AG04450 (cell line): ENCODE measurements at regions not wholly inside any gene's neighbourhood (a gene's known extent, or its start where the extent isn't known, plus 50 kb on each side); places are given as distances from the start of the nearest gene placed in this dataset.
"Not testable (repeated sequence)": the region's sequence is repeated elsewhere in the genome, so short reads cannot be mapped to it uniquely, and the experiment has no call there.

Experiments used
- CTCF ChIA-PET: fragments of 300-600, 350-600 bp; formaldehyde crosslinking; extraction: SDS; loops from one replicate; lab custom pipeline; 2022; ENCODE audit warnings: antibody characterized with exemption, inconsistent platforms; lab: Charles Lee
- POLR2A ChIA-PET: fragments of 350-600 bp; formaldehyde crosslinking; extraction: SDS; loops from one replicate; lab custom pipeline; 2021; ENCODE audit warnings: antibody characterized with exemption, inconsistent platforms; lab: Yijun Ruan, JAX
- DNase-seq: peaks from one replicate; pipeline ENCODE4 v3.0.0-alpha.2; 2011; ENCODE audit warnings: low read depth, low spot score
- H3K27ac ChIP-seq: one replicate; pipeline ENCODE4 v1.5.1; 2012; ENCODE audit warnings: low read depth, low read length, control low read depth
- H3K27me3 ChIP-seq: one replicate; pipeline ENCODE4 v1.6.0; 2012; ENCODE audit warnings: low read length; ENCODE audit not compliant: control insufficient read depth, insufficient read depth
- H3K4me3 ChIP-seq: 2 replicates; pipeline ENCODE4 v1.5.1; 2011; ENCODE audit warnings: mild to moderate bottlenecking, low read depth, low read length, control low read depth
- H3K9me3 ChIP-seq: 2 replicates; pipeline ENCODE4 v1.5.1; 2012; ENCODE audit warnings: low read length; ENCODE audit not compliant: control insufficient read depth, insufficient read depth
- TF ChIP-seq, protein P1 (sequence below): IDR thresholded peaks from 2 replicates; pipeline ENCODE4 v1.5.1; 2011; ENCODE audit warnings: low read depth, low read length, control low read depth, inconsistent platforms

DNA sequence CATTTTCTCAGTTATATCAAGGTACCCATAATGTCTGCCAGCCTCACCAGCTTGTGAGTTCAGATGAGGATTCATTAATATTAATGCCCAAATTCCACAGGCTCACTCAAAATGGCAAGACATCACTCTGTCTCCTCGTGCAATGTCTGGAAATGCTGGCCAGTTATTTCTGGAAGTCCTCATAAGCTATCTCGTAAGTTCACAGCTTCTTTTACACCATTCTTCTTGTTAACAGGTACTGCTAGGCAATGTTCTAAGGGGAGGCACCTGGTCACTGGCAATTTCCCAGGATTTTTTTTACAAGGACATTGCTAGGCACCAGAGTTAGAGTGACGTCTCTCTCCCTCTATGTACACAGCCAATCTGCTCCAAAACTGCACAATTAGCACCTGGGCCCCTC, 80.2 kb upstream of the SEMA3C start:
- ChIA-PET CTCF (no interaction called here), POLR2A (interaction anchor here (0.6 kb wide), 1 partner anchor 39 kb away, joined by 8 read pairs; no protein-coding TSS in a partner anchor)
- Histone ChIP-seq H3K27me3 (no peaks in the 10 kb centered on the region), H3K4me3 (no peak overlapping the region), H3K27ac (no peak overlapping the region), H3K9me3 (no peaks in the 10 kb centered on the region)
- DNase-seq, result no peak
- TF ChIP-seq, protein P1, sequence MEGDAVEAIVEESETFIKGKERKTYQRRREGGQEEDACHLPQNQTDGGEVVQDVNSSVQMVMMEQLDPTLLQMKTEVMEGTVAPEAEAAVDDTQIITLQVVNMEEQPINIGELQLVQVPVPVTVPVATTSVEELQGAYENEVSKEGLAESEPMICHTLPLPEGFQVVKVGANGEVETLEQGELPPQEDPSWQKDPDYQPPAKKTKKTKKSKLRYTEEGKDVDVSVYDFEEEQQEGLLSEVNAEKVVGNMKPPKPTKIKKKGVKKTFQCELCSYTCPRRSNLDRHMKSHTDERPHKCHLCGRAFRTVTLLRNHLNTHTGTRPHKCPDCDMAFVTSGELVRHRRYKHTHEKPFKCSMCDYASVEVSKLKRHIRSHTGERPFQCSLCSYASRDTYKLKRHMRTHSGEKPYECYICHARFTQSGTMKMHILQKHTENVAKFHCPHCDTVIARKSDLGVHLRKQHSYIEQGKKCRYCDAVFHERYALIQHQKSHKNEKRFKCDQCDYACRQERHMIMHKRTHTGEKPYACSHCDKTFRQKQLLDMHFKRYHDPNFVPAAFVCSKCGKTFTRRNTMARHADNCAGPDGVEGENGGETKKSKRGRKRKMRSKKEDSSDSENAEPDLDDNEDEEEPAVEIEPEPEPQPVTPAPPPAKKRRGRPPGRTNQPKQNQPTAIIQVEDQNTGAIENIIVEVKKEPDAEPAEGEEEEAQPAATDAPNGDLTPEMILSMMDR, result no peak

DNA sequence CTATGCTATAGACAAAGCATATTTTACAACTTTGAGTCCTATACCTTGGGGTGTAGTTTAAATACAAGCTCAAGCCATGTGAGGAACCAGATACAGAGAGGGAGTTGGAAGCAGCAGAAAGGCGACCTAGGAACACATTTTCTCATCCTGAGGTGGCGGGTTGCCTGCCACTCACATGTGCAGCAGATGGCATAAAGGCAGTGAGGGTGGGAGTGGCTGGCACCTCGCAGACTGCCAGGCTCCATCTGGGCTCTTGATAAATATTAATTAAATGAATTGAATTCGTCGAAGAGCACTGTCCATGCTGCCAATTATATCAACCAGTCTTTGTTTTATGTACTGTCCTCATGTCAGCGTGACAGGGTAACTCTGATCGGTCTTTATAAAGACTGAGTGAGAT, 79.0 kb upstream of the SEMA3C start:
- no peaks in the 10 kb centered on the region for H3K27me3 ChIP-seq
- TF ChIP-seq, protein P1, result no peak
- ChIA-PET POLR2A (no interaction called here), CTCF (no interaction called here)
- H3K9me3 ChIP-seq, result no peaks in the 10 kb centered on the region
- no peak for DNase-seq
- H3K27ac ChIP-seq, result no peak overlapping the region
- no peak overlapping the region for H3K4me3 ChIP-seq

DNA sequence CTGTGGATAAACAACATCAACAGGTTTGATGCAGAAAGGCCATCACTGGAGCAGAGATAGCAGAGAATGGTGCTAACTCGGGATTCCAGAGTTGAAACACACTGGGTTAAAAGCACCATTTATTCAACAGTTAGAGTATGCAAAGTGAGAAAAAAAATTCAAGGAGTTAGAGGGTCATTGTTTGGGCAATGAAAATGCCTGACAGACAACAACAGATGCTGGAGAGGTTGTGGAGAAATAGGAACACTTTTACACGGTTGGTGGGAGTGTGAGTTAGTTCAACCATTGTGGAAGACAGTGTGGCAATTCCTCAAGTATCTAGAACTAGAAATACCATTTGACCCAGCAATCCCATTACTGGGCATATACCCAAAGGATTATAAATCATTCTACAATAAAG, 77.4 kb upstream of the SEMA3C start:
- DNase-seq, H3K4me3 ChIP-seq, H3K27me3 ChIP-seq, POLR2A ChIA-PET, H3K27ac ChIP-seq, H3K9me3 ChIP-seq, CTCF ChIA-PET: not testable (repeated sequence)

DNA sequence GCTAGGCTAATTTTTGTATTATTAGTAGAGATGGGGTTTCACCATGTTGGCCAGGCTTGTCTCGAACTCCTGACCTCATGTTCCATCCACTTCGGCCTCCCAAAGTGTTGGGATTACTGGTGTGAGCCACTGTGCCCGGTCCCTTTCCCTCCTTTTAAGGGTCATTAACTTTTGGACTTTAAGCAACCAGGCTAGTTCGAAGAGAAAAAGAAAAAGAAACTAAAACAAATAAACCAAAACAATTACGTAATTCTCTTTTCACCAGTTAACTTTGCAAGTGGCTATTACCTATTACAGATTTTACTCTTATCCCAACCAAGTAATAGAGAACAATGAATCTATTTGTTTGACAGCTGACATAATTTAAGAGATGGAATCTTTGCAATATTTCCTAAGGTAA, 72.8 kb upstream of the SEMA3C start:
- DNase-seq, result no peak
- CTCF ChIA-PET, result no interaction called here
- no peaks in the 10 kb centered on the region for H3K9me3 ChIP-seq
- TF ChIP-seq, protein P1, result no peak
- POLR2A ChIA-PET, result no interaction called here
- H3K27ac ChIP-seq, result no peak overlapping the region
- H3K4me3 ChIP-seq, result no peak overlapping the region
- H3K27me3 ChIP-seq, result no peaks in the 10 kb centered on the region

DNA sequence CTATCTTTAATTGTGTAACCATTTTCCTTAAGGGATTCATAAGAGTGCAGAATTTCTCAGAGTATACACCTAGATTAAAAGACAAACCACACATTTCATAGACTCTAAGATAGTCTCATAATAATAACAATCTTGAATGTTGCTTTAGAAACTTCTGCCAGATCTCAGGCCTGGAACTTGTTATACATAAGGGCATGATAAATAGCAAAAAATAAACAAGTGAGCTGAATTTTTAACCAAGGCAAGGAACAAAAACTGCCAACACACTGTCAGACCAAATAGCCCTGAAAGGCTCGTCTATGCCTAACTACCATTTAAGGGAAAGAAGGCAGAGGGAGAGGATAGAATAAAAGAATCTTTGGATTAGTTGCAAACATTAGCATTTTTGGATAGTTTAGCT, 65.8 kb upstream of the SEMA3C start:
- Histone ChIP-seq H3K27me3 (no peaks in the 10 kb centered on the region), H3K4me3 (no peak overlapping the region), H3K27ac (no peak overlapping the region), H3K9me3 (no peaks in the 10 kb centered on the region)
- CTCF ChIA-PET, result interaction anchor here (0.5 kb wide), 1 partner anchor 850 kb away, joined by 3 read pairs; no protein-coding TSS in a partner anchor
- POLR2A ChIA-PET, result interaction anchor here (0.6 kb wide), 1 partner anchor 66 kb away, joined by 3 read pairs; the partner anchor contains the start of gene SEMA3C
- DNase-seq, result no peak
- TF ChIP-seq, protein P1, result no peak

DNA sequence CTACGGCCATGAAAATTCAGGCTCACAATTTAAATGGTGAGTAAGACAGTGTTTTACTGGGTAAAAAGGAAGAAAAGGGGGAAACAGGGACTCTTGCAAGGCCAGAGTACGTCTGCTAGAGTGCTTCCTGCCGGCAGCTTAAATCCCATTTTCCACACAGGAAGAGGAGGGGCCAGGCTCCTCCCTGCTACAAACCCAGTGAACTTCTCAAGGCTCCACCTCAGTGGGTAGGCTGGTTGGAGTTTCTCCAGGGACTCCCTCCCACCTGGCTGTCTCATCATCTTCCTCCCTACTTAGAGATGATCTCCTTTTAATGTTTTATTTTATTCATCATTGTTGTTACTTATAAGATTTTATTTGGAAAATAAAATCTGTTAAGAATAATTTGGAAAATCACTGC, 62.6 kb upstream of the SEMA3C start:
- CTCF ChIA-PET, result no interaction called here
- DNase-seq, result no peak
- POLR2A ChIA-PET, result no interaction called here
- no peak overlapping the region for H3K27ac ChIP-seq
- H3K4me3 ChIP-seq, result no peak overlapping the region
- no peaks in the 10 kb centered on the region for H3K27me3 ChIP-seq
- peaks cover 2% of the 10 kb centered on the region; the same call in 1 of the 2 replicates for H3K9me3 ChIP-seq
- TF ChIP-seq, protein P1, result no peak
